Hippocampal formation (tissue), 2 donors: ENCODE measurements at regions not wholly inside any gene's neighbourhood (a gene's known extent, or its start where the extent isn't known, plus 50 kb on each side); places are given as distances from the start of the nearest gene placed in this dataset.

Source experiments
- DNase-seq, 2 donors: peaks; one replicate each; lab custom pipeline; 2025; lab: John Stamatoyannopoulos, UW

- DNase-seq: no peak
Measured at GRCh38 chr21:27820342-27820741, 853.5 kb upstream of the ADAMTS5 start.

GRCh38 chr21:27819299-27819698 is 852.4 kb upstream of the ADAMTS5 start:
- DNase-seq: no peak

- no peak for DNase-seq
Measured at GRCh38 chr21:27818847-27819246, 852.0 kb upstream of the ADAMTS5 start.

GRCh38 chr21:27817902-27818623 is 851.2 kb upstream of the ADAMTS5 start:
- DNase-seq: no peak

GRCh38 chr21:27817074-27817473 is 850.2 kb upstream of the ADAMTS5 start:
- no peak for DNase-seq

GRCh38 chr21:27816301-27816700 is 849.4 kb upstream of the ADAMTS5 start:
- no peak for DNase-seq

- DNase-seq: no peak
Measured at GRCh38 chr21:27814226-27814625, 847.3 kb upstream of the ADAMTS5 start.

- DNase-seq: peak; percentile 78 to 80
Measured at GRCh38 chr21:27813750-27814149, 846.9 kb upstream of the ADAMTS5 start.

- peak in 1 of 2 donors; percentile 64 for DNase-seq
Measured at GRCh38 chr21:27813344-27813743, 846.5 kb upstream of the ADAMTS5 start.

GRCh38 chr21:27812279-27812678 is 845.4 kb upstream of the ADAMTS5 start:
- DNase-seq: no peak

- no peak for DNase-seq
Measured at GRCh38 chr21:27808923-27809322, 842.0 kb upstream of the ADAMTS5 start.

GRCh38 chr21:27807596-27807995 is 840.7 kb upstream of the ADAMTS5 start:
- no peak for DNase-seq

GRCh38 chr21:27806281-27806680 is 839.4 kb upstream of the ADAMTS5 start:
- no peak for DNase-seq

GRCh38 chr21:27805696-27806095 is 838.8 kb upstream of the ADAMTS5 start:
- no peak for DNase-seq

GRCh38 chr21:27804515-27804914 is 837.6 kb upstream of the ADAMTS5 start:
- no peak for DNase-seq

- DNase-seq: no peak
Measured at GRCh38 chr21:27803571-27803970, 836.7 kb upstream of the ADAMTS5 start.

GRCh38 chr21:27802816-27803475 is 836.1 kb upstream of the ADAMTS5 start:
- DNase-seq: peak; percentile 42 to 58

- no peak for DNase-seq
Measured at GRCh38 chr21:27799861-27800260, 833.0 kb upstream of the ADAMTS5 start.

GRCh38 chr21:27796106-27796505 is 829.2 kb upstream of the ADAMTS5 start:
- DNase-seq: no peak

GRCh38 chr21:27795418-27795817 is 828.5 kb upstream of the ADAMTS5 start:
- no peak for DNase-seq

GRCh38 chr21:27793901-27794300 is 827.0 kb upstream of the ADAMTS5 start:
- DNase-seq: no peak

GRCh38 chr21:27787046-27787445 is 820.2 kb upstream of the ADAMTS5 start:
- DNase-seq: no peak

GRCh38 chr21:27779606-27780005 is 812.7 kb upstream of the ADAMTS5 start:
- no peak for DNase-seq
